Stimulated activated CD4-positive, alpha-beta T cell treated with anti-CD3 and anti-CD28 coated beads, Interleukin-4, amount 100 ng/mL, for 48 hours (primary cell): ENCODE measurements at regions not wholly inside any gene's neighbourhood (a gene's known extent, or its start where the extent isn't known, plus 50 kb on each side); places are given as distances from the start of the nearest gene placed in this dataset.

Source experiments
- DNase-seq, 2 donors: peaks; one replicate each; pipeline ENCODE4 v3.0.0-alpha.2; 2020; ENCODE audit warnings: low read depth in 2 of 2

DNA sequence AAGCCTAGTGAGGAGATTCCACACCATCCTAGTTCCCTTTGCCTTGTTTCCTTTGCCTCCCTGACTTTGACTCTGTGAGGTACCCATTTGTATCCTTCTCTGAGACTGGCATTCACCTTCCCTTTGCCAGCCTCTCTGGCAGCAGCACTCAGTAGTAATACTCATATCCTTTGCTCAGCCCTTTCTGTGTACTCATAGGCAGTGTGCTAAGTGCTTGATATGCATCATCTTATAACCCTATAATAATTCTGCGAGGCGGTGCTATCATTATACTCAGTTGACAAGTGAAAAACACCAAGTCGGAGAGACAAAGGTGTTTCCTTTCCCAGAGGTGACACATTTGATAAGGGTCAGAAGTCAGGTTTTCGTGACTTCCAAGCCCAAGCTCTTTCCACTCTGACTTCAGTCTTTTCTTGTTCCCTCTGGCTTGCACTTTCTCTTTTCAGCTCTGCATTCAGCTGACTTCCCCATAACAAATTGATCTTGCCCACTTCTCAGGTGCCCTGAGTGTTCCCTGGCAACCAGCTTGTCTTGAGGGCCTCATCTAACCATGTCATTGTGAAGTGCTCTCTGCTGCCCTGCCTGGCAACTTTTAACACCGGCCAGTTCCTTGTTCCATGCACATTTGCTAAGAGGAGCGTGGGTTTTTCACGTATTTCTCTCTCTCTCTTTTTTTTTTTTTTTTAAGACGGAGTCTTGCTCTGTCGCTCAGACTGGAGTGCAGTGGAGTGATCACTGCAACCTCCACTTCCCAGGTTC, 94.5 kb upstream of the UPP2 start:
- DNase-seq, result no peak

DNA sequence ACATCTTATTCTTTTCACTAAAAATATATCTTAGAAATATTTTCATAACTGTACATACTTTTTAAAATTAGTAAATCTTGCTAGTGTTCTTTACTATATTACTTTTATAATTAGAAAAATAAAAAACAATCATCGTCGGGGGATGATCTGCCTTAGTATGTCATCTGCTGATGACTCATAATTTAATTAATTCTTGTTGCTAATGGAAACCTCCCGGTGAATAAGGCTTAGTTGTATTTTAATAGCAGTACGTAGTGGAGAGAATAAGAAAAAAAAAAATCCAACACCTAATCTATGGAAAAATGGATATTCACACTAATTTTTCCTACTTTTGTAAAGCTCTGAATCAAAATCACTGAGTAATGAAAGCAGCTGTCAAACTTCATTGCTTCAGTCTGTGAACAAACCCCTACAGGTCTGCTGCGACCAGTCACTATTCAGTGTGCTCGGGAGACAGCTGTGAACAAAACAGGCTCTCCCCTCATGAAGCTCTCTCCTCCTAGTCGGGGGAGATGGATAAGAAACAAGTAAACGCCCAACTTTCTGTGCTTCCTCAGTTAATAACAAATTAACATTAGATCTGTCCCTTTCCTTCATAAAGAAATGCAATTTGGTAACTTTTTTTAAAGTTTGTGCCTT, 97.4 kb upstream of the UPP2 start:
- DNase-seq, result no peak

DNA sequence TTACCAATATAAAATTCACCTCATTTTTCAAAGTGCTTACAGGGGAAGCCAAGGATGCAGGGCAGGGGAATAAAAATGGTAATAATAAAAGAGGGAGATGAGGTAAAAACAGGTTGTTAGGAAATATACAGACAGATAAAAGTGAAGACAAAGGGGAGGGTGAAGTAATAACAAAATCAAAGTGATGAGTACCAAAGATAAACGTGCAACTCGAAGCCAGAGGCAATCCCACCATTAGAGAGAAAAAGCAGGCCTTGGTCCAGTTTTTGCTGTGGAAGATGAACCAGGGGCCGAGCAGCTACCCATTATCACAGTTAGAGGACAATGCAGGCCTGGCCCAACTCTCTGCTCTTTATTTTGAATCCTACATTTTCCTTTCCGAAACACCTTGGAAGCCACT, 99.6 kb upstream of the UPP2 start:
- DNase-seq, result no peak

DNA sequence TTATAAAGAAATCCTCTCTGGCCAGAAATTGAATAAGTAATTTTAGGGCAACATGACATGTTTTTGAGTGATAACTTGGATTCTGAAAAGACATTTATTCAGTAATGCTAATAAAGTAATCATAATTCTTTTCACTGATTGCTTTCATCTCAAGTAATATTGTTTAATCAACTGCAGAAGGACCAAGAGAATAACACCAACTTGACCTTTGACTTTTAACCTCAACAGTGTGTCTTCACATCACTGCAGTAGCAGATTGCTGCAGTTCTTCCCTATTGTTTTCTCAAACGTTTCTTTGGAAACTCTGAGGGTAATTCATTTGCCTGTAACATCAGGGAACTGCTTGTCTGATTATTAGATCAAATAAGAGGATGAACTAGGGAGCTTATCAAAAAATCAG, 104.9 kb upstream of the UPP2 start:
- DNase-seq, result no peak

DNA sequence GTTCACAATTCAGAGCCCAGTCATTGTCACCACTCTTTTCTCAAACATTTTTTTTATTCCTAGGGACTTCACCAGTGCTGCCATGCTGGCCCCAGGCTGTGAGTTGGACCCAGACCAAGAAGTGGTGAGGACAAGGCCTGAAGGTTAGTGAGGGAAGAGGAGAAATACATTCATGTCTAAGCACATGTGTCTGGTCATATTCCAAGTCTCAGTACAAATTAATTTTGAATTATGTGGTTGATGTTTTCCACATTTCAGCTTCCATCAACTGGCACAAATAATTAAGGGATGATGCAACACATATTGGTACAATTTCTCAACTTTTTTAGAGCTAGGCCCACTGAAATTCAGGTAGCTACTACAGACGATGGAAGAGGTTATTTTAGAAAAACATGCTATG, 106.6 kb upstream of the UPP2 start:
- DNase-seq, result no peak

DNA sequence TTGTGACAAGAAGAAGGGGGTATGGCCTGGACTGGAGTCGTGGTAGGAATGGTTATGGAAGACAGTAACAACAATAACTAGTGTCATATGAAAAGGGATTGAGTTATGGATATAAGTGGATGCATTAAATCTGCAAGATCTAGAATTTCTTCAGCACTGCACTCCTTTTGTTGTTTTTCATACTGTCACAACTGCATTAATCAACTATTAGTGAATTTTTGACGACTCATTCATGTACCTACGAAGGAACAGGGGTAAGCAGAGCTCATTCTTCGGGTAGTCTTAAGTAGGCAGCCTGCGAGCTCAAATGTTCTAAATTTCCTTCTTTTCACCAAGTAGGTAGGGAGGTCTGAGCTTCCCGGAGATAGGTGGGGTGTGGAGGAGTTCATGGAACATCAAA, 109.7 kb upstream of the UPP2 start:
- DNase-seq, result no peak

DNA sequence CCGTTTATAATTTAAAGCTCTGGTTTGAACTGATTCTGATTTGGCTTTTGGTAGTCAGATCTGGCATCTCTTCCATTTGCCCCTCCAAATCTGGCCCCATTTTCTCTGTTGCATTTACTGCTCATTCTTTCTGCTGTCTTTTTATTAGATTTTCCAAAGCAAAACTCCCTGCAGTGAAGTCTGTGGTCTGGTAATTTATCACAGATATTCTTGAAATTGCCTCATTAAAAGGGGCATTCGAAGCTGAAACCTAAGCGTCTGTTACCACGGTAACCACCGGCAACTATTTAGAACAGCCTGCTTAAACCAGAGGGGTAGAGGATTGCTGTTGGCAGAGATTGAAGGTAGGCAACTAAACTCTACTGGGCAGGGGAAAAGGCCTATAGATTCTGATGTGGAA, 111.5 kb upstream of the UPP2 start:
- DNase-seq, result no peak

DNA sequence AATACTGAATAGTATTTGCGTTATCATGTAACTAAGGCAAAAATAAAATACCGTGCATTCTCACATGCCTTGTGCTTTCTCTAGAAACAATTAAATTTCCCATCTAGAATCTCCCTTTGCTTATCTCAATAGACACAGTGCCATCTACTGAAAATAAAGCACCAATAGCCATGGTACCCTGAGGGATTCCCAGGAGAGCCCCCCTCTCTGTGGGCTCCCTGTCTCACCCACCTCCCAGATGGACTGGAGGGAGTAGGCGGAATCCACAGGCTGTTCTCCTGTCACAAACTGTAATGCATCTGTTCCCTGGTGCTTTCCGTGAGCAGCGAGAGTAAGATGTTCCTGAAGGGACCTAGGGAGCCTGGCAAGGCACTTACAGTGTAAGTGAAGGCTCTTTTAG, 112.4 kb upstream of the UPP2 start:
- no peak for DNase-seq

DNA sequence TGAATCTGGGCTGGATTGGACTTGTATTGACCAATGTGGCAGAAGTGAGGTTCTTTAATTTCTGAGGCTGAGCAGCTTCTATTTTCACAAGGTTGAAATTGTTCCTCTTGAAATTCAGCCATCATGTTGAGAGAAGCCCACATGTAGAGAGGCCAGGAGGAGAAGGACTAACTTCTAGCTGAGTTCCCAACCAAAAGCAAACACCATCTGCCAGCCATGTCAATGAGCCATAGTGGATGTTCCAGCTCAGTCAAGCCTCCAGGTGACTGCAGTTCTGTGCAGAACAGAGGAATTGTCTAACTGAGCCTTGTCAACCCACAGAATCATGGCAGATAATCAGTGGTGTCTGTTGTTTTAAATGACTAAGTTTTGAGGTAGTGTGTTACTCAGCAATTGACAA, 110.6 kb upstream of the ACVR1 start:
- no peak for DNase-seq

DNA sequence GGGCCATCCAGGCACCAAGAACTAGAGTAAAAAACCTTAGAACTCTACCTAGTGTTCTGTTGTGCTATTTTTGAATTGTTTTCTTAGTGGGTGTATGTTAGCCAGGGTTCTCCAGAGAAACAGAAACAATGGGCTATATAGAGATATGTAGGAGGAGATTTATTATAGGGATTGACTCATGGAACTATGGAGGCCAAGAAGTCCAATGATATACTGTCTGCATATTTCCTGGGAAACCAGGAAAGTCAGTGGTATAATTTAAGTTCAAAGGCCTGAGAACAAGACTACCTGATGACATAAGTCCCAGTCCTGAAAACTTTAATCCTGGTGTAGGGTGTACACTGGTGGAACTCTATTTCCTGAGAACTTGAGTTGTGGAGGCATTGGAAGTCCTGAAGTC, 108.7 kb upstream of the ACVR1 start:
- DNase-seq, result no peak

DNA sequence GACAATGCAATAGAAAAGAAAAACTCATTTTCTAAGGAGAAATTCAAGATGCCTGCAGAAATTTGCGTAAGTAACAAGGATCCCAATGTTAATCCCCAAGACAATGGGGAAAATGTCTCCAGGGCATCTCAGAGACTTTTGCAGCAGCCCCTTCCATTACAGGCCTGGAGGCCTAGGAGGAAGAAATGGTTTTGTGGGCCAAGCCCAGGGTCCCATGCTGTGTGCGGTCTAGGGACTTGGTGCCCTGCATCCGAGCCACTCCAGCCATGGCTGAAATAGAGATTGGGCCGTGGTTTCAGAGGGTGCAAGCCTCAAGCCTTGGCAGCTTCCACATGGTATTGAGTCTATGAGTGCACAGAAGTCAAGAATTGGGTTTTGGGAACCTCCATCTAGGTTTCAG, 103.9 kb upstream of the ACVR1 start:
- no peak for DNase-seq

DNA sequence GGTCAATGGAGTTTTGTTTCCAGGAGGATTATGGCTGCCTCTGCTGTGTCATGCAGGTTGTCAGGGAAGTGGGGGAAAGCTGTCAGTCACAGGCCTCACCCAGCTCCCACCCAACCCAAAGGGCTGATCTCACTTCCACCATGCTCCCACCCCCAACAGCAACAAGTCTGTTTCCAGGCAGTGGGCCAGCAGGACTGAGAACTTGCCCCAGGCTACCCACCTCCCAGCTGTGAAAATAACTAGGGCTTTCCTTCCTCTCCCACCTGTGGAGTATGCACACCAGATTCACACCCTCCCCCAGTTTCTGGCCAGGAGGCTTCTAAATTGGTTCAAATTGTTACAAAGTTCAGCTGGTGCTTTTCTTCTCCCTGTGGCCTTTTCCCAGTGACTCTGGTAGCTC, 95.6 kb upstream of the ACVR1 start:
- no peak for DNase-seq

DNA sequence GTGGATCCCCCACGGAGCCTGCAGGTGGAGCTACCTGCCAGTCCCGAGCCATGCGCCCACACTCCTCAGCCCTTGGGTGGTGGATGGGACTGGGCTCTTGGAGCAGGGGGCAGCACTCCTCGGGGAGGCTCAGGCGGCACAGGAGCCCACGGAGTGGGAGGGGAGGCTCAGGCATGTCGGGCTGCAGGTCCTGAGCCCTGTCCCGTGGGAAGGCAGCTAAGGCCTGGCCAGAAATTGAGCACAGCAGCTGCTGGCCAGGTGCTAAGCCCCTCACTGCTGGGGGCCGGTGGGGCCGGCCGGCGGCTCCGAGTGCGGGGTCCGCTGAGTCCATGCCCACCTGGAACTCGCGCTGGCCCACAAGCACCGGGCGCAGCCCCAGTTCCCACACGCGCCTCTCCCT, 91.7 kb upstream of the ACVR1 start:
- no peak for DNase-seq

DNA sequence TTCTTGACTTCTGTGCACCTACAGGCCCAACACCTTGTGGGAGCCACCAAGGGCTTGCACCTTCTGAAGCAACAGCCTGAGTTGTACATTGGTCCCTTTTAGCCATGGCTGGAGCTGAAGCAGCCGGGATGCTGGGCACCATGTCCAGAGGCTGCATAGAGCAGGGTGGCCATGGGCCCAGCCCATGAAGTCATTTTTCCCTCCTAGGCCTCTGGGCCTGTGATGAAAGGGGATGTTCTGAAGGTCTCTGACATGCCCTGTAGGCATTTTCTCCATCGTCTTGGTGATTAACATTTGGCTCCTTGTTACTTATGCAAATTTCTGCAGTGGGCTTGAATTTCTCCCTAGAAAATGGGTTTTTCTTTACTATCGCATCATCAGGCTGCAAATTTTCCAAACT, 83.1 kb upstream of the ACVR1 start:
- no peak for DNase-seq

DNA sequence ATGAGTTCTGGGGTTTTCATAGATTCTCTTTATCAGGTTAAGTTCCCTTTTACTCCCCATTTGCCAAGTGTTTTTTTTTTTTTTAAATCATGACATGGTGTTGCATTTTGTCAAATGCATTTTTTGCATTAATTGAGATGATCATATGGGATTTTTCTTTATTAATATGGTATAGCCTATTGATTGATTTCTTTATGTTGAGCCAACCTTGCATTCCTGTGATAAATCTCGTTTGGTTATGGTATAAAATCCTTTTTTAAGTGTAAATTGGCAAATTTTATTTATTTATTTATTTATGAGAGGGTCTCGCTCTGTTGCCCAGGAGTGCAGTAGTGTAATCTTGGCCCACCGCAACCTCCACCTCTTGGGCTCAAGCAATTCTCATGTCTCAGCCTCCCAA, 81.5 kb upstream of the ACVR1 start:
- DNase-seq, result no peak

DNA sequence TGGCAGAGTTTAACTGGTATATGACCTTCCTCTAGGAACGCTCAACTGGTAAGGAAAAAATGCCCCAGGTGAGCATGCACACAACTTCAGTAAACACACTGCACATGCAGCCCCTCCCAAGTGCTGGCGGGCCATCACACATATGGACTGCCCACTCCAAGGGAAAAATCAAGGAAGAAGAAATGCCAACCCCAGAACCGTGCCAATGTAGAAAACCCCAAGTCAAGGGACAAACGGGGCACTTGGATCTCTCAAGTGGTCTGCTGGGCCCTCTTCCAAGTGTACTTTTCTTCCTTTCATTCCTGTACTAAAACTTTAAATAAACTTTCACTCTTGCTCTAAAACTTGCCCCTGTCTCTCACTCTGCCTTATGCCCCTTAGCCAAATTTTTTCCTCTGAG, 76.4 kb upstream of the ACVR1 start:
- no peak for DNase-seq

DNA sequence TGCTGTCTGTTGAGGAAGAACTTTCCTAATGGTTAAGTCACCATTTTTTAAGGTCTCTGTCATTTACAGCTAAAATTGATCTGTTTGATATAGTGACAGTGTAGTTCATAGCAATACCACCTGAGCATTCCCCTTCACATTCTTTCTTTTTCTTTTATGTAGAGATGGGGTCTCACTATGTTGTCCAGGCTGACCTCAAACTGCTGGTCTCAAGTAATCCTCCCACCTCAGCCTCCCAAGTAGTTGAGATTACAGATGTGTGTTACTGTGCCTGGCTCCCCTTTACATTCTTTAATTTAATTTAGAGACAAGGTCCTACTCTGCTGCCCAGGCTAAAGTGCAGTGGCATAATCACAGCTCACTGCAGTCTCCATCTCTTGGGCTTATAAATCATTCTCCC, 72.7 kb upstream of the ACVR1 start:
- DNase-seq, result no peak

DNA sequence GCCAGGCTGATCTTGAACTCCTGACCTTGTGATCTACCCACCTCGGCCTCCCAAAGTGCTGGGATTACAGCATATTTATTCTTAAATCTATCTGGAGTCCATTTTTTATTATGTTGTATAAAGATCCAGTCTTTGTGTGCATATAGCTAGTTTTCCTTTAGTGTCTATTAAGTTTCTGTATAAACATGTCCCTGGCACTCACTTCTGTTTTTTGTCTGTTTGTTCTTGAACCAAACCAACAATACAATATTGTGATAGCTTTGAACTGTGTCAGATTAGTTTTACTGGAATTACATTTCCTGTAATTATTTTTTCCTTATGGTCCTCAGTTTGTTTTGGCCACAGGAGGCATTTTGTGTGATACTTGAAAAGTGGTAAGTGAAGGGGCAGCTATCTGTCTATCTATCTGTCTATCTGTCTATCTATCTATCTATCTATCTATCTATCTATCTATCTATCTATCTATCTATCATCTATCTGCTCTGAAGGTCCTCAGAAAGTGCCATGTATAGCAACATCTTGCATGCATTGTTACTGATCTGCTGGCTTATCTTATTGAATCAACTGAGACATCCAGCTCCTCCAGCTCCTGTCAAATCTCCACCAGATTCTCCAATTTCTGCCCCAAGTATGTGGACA, 70.9 kb upstream of the ACVR1 start:
- no peak for DNase-seq

DNA sequence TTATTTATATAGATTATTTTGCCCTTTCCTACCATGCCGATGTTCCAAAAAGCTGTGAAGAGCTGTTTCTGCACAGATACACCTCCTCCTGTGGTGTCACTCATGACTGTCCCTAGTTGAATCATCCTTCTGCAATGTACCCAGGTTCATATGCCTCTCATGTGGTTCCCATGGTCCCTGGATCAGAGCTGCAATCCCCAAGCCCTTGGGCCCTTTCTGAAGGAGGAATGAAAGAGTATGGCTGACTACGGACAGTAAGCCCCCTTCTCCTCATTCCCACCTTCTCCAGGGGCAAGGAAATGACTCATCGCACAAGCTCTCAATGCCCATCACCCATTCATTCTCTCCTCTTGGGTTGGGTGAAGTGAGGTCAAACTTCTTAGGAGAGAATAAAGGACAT, 63.9 kb upstream of the ACVR1 start:
- DNase-seq, result no peak

DNA sequence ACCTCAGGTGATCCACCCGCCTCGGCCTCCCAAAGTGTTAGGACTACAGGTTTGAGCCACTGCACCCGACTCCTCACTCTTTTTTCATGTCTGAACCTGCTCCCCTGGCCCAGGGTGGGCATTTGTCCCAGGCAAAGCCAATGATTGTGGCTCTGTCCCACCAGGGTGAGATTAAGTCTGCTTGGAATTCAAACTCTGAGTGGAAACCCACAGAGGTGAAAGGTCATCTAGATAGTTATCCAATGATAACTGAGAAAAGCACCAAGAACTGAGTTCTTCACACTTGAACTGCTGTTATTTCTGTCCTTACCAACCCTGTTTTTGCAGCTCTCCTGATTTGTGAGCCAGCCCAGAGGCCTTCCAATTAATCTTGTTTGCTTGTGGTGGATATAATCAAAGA, 62.4 kb upstream of the ACVR1 start:
- no peak for DNase-seq

DNA sequence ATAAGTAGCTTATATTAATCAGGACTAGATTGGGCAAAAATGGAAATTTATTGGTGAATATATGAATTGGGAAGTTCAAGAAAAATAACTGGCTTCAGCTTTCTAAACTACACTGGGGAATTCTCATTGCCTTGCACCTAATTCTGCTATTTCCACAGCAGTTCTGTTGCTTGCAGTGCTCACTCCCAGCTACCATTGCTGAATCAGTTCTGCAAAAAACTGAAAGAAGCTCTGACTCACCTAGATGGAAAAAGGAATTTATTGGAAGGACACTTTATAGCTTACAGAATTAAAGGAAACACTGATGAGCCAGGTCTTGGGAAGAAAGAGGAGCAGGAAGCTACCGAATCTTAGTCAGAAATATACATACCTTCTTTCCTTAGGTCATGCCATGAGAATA, 60.3 kb upstream of the ACVR1 start:
- DNase-seq, result no peak

DNA sequence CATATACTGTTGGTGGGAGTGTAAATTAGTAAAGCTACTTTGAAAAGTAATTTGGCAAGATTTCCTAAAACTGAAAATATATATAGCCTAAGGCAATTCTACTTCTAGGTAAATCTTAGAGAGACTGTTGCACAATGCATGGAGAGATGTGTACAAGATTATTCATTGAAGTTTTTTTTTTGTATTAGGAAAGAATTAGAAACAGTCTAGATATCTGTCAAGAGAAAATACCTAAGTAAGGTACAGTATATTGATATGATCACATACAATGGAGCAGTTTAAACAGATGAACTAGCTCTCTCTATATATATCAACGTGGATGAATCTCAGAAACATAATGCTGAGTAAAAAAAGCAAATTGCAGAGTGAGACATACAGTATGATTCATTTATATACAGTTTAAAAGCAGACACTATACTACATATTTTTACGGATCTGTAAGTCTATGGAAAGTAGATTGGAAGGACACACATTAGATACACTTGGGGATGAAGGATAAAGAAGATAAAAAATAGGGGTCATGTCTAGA, 59.3 kb upstream of the ACVR1 start:
- no peak for DNase-seq

DNA sequence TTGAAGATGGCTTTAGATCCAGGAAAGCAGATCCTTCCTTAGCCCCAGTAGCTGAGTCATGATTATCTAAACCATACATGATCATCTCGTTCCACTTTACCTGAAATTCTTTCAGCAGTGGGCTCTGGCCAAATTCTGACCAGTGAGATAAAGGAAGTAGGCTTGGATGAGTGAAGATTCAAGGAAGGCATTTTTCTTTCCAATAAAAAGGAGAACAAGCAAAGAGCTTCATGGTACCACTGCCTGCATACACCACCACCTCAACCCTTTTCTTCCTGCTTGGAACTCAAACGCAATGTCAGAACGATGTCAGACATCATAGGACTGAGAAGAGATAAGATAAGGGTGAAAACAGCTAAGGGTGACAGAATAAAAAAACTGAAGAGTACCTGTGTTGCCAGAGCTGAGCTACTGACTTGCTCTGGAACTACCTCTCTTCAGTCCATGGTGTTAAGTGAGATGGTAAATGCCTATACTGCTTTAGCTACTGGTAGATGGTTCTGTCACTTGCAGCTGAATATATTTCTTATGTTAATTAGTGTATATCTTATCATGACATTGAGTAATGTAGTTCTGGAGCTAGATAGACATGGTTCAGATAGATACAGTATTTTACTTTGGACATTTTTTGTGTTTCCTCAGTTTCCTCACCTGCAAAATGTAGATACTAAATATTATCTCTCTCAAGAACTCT, 58.7 kb upstream of the ACVR1 start:
- no peak for DNase-seq
